Left kidney (tissue), 1 donor: ENCODE measurements at regions not wholly inside any gene's neighbourhood (a gene's known extent, or its start where the extent isn't known, plus 50 kb on each side); places are given as distances from the start of the nearest gene placed in this dataset.
"Not testable (repeated sequence)": the region's sequence is repeated elsewhere in the genome, so short reads cannot be mapped to it uniquely, and the experiment has no call there.

Experiments
- DNase-seq: peaks from one replicate; pipeline ENCODE4 v3.0.0-alpha.2; 2013

DNA sequence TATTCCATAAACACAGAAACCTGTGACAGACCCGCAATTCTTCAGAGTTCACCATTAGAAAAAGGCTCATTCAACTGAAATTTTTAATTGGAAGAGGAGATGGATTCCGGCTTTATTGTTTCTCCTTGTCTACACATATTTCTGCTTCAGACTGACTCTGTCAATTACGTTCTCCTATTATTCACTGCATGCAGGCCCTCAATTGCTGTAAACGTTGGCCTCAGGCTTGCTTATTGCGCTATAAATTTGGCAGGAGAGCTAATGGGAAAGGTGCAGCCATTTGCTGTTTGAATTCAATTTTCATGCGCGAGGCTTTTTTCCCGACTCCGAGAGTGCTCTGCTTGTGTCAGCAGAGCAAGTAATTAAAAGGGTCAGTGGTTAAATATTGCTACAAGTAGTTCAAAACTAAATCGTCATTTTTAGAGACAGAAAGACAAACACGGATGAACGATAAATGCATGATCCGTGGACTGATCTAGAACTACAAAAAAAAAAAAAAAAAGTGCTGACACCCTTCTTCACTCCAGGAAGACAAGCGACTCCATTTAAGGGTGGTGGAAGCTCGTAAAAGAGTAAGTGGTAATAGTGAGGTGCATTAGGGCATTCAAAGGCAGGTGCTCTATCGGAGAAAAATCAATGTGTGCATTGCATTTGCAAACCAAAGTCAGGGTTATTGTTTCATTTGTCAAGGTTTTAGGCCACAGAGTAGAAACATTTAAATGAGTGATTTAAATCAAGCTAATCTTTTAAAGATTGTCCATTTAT lies 841.6 kb upstream of the FRG1 start:
- DNase-seq: no peak

DNA sequence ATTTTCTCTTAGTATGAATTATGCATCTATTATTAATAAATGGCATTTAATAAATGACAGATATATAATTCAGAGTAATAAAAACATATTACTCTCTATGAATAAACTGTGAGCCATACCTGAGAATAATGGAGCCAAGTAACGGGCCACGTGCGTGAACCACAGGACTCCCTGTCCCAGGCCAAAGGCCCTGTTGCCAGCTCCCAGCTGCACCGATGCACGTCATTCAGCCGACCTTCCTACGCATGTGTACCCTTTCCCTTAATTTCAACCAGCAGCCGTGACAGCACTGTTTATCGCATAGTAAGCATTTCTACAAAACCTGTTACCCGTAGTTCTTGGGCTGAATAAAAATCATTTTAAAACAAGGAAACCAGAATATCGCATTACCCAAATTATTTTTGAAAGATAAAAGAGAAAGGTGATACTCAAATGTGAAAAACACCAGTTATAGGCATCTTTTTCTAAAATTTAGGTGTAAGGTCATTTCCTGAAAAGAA lies 827.2 kb upstream of the FRG1 start:
- no peak for DNase-seq

DNA sequence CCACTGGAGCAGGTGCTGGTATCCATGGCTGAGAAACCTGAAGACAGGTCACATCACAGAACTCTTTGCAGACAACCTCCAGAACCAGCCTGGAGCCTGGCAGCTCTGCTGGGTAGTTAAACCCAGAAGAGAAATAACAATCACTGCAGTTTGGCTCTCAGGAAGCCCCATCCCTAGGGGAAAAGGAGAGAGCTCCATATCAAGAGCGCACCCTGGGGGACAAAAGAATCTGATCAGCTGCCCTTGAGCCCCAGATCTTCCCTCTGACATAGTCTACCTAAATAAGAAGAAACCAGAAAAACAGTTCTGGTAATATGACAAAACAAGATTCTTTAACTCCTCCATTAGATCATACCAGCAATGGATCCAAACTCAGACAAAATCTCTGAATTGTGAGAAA lies 823.2 kb upstream of the FRG1 start:
- DNase-seq: no peak

DNA sequence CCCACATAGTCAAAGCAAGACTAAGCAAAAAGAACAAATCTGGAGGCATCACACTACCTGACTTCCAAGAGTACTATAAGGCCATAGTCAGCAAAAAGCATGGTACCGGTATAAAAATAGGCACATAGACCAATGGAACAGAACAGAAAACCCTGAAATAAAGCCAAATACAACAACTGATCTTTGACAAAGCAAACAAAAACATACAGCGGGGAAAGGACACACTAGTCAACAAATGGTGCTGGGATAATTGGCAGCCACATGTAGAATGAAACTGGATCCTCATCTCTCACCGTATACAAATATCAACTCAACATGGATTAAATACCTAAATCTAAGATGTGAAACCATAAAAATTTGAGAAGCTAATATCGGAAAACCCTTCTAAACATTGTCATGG lies 819.3 kb upstream of the FRG1 start:
- no peak for DNase-seq

DNA sequence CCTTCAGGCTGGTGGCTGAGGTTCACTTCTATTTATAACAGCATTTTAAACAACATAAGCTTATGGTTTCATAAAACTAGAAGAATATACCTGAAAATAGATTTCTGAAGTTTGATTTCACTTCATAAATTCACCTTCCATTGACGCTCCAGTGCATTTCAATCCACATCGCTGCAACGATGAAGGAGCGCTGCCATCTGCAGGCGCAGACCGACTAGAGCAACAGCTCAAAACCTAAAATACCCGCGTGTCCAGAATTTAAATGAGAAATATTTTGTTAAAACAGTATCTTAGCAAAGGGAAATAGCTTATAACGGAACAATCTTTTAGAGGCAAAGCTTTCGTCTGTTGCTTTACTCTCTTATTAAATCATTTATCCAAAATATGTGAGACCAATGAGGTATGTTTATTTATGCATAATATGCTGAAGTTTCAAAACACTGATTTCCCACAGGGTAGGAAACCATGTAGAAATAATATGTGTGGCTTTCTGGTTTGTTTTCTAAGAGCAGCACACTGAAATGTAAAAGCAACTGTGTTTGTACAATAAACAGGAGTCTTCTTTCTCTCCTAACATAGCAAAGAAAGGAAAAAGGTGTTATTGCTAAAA lies 816.4 kb upstream of the FRG1 start:
- peak; percentile 38 for DNase-seq

DNA sequence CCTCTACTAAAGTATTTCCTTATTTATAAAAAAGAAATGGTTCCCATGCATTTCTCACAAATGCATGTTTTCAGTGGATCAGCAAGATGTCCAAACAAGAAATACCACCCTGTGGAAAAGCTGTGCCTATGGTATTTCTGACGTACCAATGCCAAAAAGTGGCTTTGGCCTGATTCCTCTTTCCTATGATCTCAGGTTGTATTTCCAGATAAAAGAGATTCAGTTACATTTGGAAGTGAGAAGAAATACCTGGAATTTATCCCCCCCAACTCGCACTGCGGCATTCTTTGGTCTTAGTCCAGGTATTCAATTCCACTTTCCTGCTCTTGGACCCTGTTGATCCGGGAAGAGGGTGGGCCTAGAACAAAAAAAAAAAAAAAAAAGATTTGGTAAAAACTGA lies 815.9 kb upstream of the FRG1 start:
- DNase-seq: no peak

DNA sequence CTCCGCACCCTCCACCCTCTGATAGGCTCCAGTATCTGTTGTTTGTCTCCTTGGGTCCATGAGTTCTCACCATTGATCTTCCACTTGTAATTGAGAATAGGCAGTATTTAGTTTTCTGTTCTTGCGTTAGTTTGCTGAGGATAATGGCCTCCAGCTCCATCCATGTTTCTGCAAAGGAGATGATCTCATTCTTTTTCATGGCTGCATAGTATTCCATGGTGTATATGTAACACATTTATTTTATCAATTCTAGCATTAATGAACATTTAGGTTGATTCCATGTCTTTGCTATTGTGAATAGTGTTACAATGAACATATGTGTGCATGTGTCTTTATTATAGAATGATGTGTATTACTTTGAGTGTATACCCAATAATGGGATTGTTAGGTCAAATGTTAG lies 814.6 kb upstream of the FRG1 start:
- DNase-seq: no peak

DNA sequence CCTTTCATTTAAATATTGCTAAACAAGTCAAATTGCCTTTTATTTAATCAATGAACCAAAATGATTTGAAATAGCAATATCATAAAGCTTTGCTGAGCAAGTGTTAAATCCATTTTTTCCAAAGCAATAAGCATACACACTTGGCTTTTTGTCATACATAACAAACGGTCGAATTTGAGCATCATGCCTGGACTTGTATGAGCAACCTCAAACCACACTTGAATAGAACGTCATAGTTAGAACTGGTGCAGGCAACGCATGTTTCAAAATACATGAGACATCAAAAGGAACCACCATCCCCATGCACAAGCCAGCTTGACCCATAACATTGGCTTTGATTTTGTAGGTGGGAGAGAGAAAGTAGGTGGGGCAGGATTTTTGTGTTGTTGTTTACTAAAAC lies 812.3 kb upstream of the FRG1 start:
- no peak for DNase-seq

DNA sequence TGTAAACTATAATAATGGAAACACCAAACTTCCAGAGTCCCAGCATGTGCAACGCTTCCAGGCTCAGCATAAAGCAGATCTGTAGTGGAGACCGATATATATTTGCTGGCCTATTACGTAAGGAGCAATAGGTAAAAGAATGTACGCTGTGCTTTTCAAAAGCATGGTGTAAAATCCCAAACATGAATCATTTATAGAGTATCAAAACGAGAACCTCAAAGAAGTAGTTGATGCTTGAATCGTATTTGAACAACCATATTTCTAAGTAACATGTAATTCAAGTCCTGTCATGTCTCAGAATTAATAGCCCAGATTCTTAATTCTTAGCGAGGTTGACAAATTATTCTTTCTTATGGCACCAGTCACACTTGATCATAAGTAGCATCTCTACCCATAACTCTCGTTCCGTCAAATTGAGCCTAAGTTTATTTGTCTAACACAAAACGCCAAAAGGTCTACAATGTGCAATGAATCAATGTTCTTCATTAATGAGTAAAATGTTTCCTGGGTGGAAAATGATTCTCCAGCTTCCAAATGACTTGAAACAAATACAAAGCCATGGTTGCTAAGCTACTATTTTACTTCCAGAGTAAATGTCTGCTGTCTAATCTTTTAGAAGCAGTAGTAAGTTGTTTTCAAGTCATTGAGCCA lies 811.5 kb upstream of the FRG1 start:
- no peak for DNase-seq

DNA sequence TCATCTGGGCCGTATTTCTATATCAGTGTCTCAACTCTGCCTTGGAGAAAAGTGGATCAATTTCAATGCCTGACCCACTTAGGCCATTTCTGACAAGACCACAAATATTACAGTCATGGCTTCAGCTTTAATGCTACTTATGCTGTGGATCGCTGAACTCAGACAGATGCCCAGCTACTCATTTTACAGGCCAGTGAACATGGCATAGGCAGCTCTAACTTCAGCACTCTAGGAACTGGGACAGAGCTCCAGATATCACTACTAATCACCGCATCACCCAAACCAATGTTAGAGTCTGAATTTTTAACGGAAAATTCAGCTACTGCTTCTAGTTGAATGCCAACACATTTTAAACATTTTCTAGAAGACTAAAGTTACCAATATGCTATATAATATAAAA lies 809.6 kb upstream of the FRG1 start:
- no peak for DNase-seq

DNA sequence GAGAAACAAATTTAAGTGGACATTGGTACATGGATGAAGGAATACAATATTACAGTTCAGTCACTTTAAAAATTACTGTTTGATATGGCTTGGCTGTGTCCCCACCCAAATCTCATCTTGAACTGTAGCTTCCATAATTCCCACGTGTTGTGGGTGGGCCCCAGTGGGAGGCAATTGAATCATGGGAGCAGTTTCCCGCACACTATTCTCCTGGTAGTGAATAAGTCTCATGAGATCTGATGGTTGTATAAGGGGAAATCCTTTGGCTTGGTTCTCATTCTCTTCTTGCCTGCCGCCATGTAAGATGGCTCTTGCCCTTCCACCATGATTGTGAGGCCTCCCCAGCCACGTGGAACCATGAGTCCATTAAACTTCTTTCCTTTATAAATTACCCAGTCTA lies 804.2 kb upstream of the FRG1 start:
- DNase-seq: no peak

DNA sequence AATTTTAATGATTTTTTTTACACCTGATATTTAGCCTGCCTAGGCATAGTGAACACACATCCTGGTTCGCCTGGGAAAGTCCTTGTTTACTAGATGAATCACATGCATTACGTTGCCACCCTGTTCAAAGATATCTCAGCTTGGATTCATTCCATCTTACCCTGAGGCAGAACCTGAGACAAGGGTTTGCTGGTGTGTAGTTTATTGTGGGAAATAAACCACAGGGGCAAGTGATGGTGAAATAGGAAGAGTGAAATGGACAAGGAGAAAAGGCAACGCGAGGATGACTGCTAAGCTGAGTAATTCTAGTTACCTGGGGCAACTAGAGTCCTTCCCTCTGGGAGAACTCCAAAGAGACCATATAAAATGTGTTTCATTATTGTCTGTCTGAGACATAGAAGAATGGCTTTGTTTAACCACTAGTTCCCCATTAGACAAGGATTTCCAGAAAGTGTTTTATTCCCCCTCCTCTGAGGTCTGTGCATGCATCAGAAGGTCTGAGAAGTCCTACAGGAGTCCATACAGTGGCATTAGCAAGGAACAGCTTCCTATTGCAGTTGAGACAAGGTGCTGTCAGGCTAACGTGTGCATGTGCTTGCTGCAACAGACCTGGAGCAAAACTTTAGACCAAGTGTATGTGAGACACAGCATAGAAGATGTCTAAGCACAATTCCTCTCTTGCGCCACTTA lies 797.3 kb upstream of the FRG1 start:
- DNase-seq: no peak

DNA sequence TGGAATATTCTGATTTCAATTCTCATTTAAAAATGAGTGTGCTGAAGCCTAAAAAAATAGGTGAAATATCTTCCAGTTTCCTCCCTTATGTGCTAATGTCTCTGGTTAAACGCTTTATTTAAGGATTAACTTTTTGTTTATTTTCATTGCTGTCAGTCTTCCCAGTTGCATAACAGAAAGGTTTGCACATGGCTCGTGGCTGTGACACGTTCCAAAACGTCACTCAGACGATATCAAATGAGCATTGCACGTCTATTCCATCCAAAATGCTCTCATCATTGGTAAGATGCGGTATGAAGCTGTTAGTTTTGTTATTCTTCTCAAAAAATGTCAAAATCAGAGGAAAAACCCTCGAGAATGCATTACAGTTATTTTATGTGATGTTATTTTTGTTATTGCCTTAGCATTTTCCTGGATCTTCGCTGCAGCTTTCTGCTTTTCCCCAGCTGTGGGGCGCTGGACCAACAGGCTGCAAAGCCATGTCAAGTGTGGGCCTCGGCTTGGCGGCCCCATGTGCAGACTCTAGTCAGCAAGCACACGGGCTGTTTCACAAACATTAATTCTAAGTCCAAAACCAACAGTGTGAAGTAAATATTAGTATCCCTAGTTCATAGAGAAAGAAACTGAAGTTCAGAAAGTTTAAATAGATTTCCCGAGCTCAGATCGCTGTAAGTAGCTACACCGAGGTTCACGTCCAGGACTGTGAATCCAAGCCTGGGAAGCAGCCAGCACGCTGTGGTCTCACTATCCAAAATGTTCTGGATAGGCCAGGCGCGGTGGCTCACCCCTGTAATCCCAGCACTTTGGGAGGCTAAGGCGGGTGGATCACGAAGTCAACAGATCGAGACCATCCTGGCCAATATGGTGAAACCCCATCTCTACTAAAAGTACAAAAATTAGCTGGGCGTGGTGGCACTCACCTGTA lies 793.4 kb upstream of the FRG1 start:
- no peak for DNase-seq

DNA sequence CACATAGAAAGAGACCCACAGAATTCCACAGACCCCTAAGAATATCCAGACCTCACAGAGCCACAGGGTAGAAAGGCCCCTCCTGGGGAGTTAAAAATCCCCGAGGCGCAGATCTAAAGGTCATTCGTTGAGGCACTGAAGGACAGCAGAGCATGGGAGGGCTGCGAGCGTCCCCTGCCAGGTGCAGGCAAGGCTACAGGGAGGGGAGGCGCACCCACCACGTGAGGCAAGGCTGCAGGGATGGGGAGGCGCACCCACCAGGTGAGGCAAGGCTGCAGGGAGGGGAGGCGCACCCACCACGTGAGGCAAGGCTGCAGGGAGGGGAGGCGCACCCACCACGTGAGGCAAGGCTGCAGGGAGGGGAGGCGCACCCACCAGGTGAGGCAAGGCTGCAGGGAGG lies 785.6 kb upstream of the FRG1 start:
- DNase-seq: not testable (repeated sequence)

DNA sequence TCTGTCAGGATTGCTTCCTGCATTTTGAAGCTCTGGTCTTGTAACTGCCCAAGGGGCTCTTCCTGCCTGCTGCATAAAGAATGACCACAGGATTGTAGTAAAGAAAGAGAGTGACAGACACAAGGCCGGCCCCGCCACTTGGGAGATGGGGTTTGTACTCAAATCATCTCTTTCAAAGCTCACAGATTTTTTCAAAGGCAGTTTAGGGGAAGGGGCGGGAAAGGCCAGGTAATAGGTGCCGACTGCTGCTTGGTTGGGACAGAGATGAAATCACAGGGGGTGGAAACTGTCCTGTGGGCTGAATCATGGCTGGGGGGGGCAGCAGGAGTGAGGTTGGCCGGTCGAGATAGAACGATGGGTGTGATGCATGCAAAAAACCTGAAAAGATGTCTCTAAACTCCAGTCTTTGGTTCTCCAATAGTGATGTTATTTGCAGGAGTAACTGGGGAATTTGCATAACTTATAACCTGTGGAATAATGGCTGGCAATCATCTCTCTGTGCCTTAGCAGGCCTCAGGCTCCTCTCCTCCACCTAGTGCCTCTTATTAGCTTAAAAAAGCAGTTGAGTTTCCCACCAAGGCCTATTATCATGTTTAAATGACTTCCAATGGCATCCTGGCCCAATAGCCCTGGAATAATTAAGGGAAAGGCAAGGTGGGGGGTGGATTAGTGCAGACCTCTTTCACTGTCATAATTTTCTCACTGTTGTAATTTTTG lies 778.4 kb upstream of the FRG1 start:
- DNase-seq: no peak

DNA sequence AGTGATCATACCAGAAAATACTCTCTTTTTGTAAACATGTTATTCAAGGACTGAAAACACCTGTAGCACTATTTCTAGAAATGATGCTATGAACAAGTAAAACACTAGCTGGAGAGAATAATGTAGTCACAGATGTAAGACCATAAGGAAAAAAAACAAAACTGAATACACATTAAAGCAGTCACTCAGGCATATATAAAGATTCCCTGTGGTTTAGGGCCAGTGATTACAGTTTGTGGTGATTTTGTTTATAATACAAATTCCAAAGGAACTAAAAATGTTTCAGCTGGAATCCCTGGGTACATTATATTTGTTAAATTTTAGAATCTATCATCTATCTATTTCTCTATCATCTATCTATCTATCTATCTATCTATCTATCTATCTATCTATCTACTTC lies 777.8 kb upstream of the FRG1 start:
- DNase-seq: no peak

DNA sequence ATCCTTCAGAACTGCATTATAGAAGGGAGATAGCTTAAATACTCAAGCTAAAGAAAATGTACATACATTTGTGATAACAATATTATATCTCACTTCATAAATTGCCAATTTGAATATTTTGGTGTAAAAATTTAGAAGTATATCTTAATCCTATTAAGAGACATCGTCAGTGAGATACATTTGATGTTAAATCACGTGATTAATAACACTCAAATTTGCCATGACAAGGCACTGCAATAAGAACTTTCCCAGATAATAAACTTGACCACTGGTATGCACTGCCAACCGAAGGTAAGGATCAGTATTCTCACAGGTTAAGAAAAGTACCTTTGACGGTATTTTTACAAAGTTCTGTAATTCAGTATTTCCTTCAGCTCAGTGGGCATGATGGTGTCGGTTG lies 764.7 kb upstream of the FRG1 start:
- no peak for DNase-seq

DNA sequence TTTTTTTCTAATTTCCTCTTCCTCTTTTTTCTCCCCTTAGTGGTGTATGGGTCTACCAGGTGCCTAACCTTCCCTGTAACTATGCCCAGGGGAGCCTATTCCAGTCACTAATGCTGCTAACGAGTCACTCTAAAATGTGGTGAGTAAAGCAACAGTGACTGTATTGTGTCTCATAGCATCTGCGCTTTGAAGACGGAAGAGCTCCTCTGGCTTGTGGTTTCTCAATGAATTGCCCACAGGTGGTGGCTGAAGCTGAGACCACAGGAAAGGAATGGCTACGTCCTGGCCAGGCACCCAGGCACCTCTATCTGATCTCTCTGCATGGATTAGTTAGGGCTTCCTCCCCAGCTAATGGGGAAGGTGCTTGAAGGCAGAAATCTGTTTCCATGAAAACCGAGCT lies 763.5 kb upstream of the FRG1 start:
- DNase-seq: no peak

DNA sequence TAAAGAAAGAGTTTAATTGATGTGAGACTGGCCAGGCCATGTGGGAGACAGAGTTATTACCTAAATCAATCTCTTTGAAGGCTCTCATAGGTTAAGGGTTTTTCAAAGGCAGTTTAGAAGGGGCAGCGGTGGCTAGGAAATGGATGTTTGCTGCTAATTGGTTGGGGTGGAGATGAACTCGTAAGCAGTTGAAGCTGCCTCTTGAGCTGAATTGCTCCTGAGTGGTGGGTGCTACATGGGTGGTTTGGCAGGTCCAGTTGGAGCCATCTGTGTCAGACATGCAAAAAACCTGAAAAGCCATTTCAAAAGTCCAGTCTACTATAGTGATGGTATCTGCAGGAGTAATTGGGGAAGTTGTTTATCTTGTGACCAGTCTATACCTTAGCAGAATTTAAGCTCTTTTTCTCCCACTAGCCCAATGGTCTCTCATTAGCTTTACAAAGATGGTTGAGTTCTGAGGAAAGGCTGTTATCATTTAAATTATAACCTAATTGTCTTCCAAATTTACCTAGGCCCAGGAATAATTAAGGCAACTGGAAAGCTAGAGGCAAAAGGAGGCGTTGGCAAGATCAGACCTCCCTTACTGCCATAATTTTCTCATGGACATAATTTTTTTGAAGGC lies 762.4 kb upstream of the FRG1 start:
- DNase-seq: no peak

DNA sequence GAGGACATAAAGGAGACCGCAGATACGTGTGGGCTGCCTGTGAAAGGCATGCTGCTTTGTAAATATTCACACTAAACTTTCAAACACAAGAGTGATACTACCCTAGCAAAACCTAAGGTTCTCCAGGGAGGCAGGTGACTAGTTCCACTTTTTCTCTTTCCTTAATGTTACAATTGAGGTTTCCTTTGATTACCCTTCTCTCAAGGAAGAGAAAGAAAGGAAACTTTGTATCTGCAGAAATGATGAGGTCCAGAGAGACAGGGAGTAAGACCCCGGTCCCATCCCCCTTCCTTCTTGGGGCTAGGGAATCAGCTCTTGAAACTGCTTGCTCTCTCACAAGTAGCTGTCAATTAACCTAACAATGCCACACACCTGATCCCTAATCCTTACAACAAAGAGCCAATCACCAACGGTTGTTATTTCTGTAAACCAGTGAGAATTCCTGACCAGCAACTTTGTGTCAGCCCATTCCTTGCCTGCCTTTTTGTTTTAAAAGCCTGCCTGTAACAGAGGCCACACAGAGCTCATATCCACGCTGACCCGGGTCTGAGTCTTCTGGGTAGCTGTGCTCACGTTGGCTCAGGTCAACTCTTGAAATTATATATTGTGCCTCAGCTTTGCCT lies 754.8 kb upstream of the FRG1 start:
- DNase-seq: no peak
